Superior temporal gyrus (tissue), 1 donor: ENCODE measurements at regions not wholly inside any gene's neighbourhood (a gene's known extent, or its start where the extent isn't known, plus 50 kb on each side); places are given as distances from the start of the nearest gene placed in this dataset.
"Not testable (repeated sequence)": the region's sequence is repeated elsewhere in the genome, so short reads cannot be mapped to it uniquely, and the experiment has no call there.

Experiments
- DNase-seq: peaks from one replicate; pipeline ENCODE4 v3.0.0-alpha.2; 2016; ENCODE audit errors: extremely low spot score

DNA sequence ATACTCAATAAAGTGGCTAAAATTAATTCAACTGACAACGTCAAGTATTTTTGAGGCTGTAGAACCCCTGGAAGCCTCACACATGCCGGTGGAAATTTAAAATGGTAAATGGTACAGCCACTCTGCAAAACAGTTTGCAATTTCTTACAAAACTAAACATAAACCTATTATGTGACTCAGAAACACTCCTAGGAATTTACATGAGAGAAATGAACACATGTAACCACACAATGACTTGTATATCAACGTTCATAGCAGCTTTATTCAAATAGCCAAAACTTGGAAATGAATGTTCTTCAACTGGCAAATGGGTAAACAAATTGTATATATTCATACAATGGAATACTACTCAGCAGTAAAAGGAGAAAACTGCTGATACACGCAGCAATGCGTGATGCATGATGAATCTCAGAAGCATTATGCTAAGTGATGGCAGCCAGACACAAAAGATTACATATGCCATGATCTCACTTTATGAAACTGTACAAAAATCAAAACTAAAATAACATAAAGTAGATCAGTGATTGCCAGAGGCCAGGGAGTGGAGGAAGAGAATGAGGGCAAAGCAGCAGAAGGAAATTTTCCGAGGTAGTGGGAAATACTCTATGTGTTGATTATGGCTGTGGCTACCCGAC is 112.5 kb downstream of the FAM50B start:
- DNase-seq, result no peak

DNA sequence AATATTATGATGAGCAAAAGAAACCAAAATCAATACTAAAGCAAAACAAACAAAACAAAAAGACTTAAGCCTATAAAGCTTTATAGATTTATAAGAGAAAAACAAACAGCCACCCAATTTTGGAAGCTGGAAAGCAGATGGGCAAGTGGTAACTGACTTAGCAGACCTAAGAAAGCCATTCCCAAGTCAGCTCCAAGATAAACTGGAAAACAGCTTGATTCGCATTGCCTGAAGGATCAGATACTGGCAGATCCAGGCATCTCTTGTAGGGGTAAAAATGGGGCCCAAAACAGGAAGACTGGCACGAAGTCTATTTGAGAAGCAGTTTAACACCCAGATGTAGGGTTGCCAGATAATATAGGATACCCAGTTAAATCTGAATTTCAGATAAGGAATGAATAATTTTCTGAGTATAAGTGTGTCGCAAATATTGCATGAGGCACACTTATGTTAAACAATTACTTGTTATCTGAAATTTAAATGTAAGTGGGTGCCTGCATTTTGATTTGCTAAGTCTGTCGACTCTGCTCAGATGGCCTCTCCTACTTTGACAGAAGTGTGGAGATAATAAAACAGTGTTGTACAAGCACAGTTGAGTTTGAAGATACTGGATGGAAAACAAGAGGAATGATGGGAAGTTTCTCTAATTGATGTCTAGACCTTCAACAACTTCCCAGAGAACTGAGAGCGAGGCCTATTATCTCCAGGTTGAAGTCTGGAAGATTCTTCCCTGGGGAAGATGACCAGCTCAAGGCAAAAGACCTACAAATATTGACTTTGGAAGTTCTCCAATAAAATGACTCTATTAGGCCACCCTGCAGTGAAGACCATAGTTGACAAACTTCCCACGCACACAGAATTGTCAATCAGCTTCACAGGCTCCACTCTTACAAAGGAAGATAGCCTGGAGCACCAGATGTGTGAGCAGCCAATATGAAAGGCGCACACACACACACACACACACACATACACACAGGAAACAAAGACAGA is 113.4 kb downstream of the FAM50B start:
- DNase-seq, result no peak

DNA sequence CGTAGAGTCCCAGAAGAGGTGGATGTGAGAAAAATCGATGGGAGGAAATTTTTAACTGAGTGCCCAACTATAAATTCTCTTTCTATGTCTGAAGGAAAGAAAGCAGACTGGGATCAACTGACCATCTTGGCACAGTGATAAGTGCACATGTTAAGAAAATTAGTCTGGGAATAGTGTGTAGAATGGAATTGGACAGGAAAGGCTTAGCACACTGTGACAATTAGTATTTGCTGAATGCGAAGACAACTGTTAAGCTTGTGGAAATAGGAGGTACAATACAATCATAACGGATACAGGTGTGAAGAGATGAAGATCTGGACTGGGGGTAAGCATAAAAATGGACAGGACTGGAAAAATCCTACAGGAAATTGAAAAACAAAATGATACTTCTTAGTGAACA is 114.3 kb downstream of the FAM50B start:
- no peak for DNase-seq

DNA sequence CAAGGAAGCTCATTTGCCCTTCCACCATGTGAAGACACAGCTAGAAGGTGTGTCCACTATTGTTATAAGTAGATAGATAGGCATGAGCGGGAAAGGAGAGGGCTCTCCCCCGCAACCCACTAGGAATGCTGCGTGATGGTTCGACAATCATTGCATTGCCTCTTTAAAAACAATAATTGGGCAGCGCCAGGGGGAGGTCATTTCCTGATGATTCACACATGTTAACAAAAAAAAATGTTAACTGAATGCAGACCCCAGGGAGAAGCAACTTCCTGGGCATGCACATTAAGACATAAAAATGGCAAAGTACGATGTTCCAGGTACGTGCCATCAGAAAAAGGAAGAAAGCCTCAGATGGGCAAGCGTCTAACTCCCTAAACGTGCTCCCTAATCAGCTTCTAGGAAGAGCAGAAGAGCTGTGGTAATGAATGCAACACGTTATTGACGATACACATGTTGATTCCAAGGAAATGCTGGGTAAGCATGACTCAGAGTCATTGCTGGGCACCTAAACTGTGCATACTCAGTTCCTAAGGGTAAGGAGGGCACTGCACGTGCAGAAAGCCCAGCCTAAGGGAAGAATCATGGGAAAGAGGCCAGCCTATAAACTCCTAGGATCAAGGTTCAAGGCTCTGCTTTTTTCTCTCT is 113.7 kb downstream of the FAM217A start:
- no peak for DNase-seq

DNA sequence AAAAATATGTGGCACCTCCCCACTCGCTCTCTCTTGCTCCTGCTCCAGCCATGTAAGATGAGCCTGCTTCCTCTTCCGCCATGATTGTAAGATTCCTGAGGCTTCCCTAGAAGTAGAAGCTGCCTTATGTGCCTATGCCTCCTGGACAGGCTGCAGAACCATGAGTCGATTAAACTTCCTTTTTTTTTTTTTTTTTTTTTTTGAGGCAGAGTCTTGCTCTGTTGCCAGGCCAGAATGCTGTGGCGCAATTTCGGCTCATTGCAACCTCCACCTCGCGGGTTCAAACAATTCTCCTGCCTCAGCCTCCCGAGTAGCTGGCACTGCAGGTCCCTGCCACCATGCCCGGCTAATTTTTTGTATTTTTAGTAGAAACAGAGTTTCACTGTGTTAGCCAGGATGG is 112.5 kb downstream of the FAM217A start:
- DNase-seq, result no peak

DNA sequence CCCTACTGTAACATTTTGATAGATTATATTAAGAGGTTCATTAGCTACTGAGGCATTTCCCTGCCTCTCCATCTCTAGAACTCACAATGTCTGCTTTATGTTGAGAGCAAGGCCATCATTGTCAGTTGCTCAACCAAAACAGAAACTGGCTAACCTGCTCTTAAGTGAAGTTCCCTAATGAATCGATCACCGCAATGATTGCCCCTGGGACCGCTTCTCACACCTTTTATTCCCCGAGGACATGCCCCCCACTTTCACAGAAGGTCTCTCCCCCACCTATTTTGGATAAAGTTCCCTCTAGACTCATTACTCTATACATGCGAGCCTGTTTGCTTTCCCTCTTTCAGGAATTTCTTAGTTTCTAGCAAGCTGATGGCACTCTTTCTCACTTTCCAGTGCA is 108.8 kb downstream of the FAM217A start:
- DNase-seq, result no peak

DNA sequence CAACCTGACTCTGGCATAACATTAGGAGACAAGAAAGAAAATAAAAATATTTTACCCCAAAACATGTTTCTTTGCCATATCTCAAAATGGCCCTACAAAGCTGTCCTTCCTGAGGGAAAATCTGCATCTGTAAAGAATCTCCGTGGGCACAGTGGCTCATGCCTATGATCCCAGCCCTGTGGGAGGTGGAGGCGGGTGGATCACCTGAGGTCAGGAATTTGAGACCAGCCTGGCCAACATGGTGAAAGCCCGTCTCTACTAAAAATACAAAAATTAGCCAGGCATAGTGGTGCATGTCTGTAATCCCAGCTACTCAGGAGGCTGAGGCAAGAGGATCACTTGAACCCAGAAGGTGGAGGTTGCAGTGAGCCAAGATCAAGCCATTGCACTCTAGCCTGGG is 105.8 kb downstream of the FAM217A start:
- DNase-seq, result not testable (repeated sequence)

DNA sequence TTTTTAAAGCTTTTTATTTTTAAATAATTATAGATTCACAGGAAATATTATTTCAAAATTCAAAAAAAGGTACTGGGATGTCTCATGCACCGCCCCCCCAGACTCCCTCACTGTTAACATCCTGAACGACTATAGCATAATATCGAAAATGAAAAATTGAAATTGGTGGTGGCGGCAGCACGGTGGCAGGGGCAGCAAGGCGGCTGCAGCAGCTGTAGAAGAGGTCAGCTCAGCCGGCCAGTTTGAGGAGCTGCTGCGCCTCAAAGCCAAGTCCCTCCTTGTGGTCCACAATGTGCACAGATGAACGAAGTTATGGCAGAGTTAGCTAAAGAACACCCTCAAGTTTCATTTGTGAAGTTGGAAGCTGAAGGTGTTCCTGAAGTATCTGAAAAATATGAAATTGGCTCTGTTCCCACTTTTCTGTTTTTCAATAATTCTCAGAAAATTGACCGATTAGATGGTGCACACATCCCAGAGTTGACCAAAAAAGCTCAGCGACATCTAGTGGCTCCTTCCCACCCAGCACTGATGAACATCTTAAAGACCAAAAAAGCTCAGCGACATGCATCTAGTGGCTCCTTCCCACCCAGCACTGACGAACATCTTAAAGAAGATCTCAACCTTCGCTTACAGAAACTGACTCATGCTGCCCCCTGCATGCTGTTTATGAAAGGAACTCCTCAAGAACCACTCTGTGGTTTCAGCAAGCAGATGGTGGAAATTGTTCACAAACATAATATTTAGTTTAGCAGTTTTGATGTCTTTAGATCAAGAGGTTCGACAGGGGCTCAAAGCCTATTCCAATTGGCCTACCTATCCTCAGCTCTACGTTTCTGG is 100.8 kb downstream of the FAM217A start:
- peak; percentile 80 for DNase-seq

DNA sequence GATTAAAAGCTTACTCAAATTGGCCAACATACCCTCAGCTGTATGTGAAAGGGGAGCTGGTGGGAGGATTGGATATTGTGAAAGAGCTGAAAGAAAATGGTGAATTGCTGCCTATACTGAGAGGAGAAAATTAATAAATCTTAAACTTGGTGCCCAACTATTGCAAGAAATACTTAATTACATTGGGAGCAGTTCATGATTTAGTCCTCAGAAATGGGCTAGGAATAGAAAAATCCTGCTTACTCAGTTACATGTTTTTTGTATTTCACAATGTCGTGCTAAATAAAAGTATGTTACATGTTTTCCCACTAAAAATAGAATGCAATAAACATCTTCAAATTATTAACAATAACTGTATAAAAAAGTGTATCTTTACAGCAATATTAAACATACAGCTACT is 100.0 kb downstream of the FAM217A start:
- not testable (repeated sequence) for DNase-seq

DNA sequence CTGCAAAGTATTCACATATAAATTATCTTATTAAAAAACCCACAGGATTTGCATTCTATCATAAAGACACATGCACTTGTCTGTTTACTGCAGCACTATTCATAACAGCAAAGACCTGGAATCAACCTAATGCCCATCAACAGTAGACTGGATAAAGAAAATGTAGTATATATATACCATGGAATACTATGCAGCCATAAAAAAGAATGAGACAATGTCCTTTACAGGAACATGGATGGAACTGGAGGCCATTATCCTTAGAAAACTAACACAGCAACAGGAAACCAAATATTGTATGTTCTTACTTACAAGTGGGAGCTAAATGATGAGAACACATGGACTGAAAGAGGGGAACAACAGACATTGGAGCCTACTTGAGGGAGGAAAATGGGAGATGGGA is 97.0 kb downstream of the FAM217A start:
- DNase-seq, result no peak

DNA sequence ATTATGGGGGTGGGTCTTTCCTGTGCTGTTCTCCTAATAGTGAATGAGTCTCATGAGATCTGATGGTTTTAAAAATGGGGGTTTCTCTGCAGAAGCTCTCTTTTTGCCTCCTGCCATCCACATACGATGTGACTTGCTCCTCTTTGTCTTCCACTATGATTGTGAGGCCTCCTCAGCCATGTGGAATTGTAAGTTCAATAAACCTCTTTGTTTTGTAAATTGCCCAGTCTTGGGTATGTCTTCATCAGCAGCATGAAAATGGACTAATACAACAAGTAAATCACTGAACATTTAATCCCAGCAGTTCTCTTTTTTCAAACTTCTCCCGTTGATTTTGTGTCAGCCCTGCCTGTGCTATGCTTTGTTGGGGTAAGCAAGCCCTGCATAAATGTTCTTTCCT is 95.2 kb downstream of the FAM217A start:
- no peak for DNase-seq

DNA sequence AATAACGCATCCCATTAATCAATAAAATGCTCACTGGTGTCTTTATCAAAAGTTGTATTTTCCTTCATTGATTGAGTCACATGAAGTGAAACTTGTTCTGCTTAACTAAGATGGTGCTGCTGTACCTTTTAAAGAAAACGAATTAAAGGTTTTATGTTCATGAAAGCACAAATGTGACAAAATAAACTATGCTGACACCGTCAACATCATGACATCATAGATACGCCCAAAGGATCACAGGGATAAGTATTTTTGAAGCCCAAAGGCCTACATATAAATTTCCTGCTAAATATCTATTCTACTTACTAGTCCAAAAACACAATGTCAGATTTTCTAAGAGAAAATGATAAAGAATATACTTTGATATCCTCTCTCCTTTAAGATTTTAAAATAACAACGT is 94.4 kb downstream of the FAM217A start:
- DNase-seq, result no peak

DNA sequence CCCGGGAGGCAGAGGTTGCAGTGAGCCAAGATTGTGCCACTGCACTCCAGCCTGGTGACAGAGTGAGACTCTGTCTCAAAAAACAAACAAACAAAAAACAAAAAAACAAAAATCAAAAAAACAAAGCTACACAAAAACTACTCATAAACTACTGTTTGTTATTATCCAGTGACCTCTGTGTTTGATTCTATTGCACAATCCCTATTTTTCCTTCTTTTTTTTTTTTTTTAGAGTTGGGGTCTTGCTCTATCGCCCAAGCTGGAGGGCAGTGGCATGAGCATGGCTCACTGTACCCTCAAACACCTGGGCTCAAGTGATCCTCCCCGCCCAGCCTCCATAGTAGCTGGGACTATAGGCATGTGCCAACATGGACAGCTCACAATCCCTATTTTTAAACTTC is 92.7 kb downstream of the FAM217A start:
- DNase-seq, result no peak

DNA sequence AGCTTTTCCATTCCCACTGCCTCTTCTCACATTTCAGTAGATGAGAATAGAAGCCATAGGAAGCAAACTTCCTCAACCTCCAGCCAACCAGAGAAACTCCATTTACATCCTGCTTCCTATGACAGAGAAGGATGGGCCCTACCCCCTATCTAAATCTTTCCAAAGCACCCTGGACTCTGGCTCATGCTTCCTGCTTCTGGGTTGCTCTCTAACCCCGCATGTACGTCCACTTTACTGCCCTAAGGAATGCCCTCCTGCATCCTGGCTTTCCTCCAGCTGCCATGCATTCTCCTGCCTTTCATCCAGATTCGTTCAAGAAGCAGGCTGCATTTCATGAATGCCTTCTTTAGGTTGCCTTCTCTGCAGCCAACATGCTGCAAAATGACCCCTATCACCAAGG is 91.9 kb downstream of the FAM217A start:
- no peak for DNase-seq

DNA sequence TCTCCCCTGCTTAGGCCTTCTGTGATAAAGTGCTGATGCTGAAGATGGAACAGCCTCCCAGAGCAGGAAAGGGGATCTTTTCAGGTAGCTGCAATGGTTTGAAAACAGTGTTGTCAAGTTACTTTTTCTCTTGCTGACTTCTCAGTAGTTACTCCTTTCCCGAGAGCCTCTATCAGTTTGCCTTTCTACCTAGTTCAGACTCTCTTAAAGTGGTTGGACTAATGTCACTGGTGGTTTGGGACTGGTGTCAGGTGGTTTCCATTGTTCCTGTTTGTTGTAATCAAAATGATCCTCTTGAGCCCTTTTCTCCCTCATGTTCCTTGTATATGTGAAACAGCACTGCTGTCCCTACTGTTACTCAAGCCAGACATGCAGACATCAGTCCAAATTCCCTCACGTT is 91.4 kb downstream of the FAM217A start:
- DNase-seq, result no peak

DNA sequence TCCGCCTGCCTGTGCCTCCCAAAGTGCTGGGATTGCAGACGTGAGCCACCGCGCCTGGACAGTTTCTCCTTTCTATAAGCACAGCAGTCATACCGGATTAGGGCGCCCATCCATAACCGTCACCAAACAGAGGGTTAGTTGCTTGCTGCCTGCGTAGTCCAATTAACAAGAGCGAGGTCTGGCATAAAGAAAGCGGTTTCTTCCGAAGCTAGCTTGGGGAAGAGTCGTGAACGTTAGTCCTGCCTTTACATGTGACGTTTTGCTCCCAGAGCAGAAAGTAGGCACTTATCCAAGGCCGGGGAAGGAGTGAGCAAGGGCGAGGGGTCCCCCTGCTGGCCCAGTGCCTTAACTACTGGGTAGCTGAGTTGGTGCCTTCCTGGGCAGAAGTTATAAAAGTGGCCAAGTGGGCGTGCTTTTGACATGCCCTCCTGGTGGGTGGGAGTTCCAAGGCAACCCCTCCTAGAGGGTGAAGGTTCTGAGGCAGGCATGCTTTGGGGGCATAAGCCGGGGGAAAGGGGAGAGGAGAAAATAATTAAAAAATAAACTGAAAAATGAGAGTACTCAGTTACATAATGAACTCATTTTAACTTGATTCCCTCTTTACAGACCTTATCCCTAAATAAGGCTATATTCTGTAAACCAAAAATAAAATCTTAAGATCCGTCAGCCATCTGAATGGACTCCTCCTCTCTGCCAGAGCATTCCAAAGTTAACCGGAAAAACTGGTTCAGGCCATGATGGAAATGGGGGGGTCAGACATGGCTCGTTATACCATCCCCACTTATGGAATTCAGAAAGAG is 88.0 kb downstream of the FAM217A start:
- DNase-seq, result peak; percentile 93

DNA sequence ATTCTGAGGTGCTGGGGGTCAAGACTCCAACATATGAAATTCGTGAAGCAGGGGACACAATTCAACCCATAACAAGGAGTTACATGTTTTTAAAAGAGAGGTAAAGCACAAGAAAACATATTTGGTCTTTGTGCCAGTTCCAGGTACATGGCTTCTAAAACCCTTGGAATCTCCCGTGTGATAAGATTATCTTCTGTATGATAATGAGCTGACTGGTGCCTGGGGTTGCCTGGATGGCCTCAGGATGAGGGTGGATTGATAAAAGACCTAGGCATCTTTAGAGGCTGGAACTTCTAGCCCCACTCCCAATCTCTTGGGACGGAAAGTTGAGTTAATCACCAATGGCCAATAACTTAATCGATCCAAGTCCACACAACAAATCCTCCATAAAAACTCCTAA is 87.0 kb downstream of the FAM217A start:
- no peak for DNase-seq

DNA sequence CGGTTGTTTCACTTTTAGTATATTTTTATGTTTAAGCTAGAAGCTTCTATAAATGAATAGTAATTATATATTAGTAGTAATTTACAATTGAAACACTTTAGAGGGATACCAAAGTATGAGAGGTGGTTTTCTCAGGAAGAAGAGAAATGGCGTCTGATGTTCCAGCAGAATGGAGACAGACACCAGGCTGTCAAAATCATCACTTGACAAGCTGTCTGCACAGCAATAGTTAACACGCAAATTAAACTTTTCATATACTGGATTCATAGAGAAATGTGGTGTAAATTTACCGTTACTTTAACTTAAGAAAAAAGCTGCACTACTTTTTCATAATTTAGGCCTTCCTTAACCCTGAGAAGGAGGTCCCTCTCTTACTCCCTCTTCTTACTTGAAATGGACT is 82.6 kb downstream of the FAM217A start:
- no peak for DNase-seq

DNA sequence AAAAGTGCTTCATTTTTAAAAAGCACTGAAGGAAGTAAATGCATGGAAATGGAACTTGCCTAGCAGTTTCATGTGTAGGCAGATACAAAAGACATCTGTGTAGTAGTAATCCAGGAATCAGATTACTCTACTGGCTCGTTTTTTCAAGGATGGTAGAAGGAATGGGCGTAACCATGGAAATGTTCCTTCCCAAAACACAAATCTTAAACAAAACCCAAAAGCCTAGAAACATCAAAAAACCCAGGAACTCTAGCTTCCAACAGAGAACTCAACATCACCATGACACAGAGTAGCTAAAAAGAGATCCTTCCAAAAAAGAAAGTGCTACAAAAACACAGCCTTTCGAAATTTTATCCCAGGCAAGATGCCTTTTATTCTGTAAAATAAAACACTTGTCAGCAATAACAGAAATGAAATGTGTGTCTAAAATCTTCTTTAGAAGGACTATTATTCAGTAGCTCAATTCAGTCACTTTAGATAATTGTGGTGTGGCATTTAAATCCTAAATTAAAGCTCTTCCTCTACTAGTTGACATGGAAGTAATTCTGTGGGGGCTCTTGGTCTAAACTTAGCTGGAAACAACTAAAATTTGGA is 81.7 kb downstream of the FAM217A start:
- DNase-seq, result peak; percentile 68

DNA sequence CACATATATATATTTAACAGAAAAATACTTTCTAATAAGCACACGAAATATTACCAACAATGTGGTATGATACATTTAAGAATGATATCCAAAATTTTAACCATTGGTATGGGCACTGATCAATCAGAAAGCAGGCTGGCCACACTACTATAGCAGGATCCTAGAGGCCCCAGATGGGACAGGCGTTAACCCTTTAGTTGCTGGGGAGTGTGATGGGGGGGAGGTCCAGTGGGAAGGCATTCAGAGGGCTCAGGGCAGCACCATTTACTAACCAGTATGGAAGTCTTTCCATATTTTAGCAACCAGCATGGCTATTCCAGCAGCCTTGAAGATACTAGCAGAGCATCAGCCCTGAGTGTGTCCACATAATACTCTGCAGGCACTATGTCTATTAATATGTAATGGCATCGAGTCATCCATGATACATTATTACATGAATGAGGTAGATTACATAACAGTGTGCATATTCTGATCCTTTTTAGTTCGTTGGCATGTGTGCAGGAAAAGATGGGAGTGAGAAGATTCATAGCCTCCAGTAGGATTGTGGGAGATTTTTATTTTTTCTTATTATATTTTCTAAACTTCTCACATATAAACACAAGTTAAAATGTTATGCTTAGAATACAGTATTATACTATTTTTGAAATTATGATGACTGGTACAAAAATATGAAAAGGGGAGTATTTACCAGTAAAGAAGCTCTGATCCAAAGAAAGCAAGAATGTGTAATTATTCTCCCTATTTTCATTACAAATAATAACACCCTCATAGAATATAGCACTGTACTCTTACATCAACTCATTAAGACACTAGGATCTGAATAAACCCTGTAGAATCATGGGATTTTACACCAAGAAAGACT is 78.9 kb downstream of the FAM217A start:
- DNase-seq, result no peak
